H1 (cell line): ENCODE measurements at regions not wholly inside any gene's neighbourhood (a gene's known extent, or its start where the extent isn't known, plus 50 kb on each side); places are given as distances from the start of the nearest gene placed in this dataset.

Source experiments
- CTCF ChIP-seq, 3 experiments: IDR thresholded peaks; 1 replicate in 2 of 3; 2 replicates in 1 of 3; pipeline versions ENCODE4 v1.5.1 to v1.6.1; 2011; ENCODE audit warnings: low read length in 3 of 3, mild to moderate bottlenecking in 3 of 3, inconsistent platforms in 2 of 3, low read depth in 1 of 3, moderate library complexity in 1 of 3; ENCODE audit not compliant: insufficient read depth in 1 of 3; ENCODE audit errors: control extremely low read depth in 1 of 3
- POLR2AphosphoS5 ChIP-seq: IDR thresholded peaks from 2 replicates; pipeline ENCODE4 v1.6.1; 2011; ENCODE audit warnings: low read depth, low read length
- RAD21 ChIP-seq, 2 experiments: IDR thresholded peaks in 1 of 2; conservative IDR thresholded peaks in 1 of 2; 2 replicates each; pipeline ENCODE4 v1.6.1; 2011; ENCODE audit warnings: low read depth in 2 of 2, low read length in 2 of 2, improper control_type of control experiment in 1 of 2, inconsistent platforms in 1 of 2, mild to moderate bottlenecking in 1 of 2, moderate library complexity in 1 of 2
- TEAD4 ChIP-seq: IDR thresholded peaks from 2 replicates; pipeline ENCODE4 v1.6.1; 2012; ENCODE audit warnings: low read depth, low read length, inconsistent platforms, mixed read lengths
- ZNF274 ChIP-seq: IDR thresholded peaks from 2 replicates; pipeline ENCODE4 v1.7.0; 2012; ENCODE audit warnings: low read length, borderline replicate concordance; ENCODE audit errors: extremely low read depth
- TF ChIP-seq, protein P1 (sequence below): IDR thresholded peaks from 2 replicates; pipeline ENCODE4 v1.6.1; 2011; ENCODE audit warnings: low read length, improper control_type of control experiment

DNA sequence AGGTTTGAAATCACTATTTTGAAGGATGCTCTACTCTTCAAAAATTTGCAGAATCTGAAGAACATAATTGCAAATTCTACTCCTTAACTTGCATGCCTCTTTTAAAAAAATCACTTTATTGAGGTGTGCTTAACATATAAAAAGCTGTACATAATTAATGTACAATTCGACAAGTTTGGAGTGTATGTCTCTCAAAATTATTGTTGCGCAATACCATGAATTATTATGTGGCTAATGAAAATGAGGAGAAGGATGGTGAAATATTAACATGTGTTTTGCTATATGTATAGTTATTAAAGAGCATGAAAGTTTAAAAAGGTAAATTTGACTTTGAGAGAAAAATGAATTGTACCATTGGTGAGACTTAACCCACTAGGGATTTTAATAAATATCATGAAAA is 187.2 kb upstream of the MALRD1 start:
- TF ChIP-seq CTCF (IDR thresholded peaks at IDR 0.05; ENCODE audit: control extremely low read depth in 1 of 3, insufficient read depth in 1 of 3, low read depth in 1 of 3, low read length in 3 of 3) (no peak), RAD21 (IDR thresholded peaks at IDR 0.05 in 1 of 2, conservative IDR thresholded peaks at IDR 0.05 in 1 of 2; ENCODE audit: low read depth in 2 of 2, low read length in 2 of 2) (no peak), TEAD4 (no peak), POLR2AphosphoS5 (no peak), ZNF274 (no peak)
- TF ChIP-seq, protein P1, sequence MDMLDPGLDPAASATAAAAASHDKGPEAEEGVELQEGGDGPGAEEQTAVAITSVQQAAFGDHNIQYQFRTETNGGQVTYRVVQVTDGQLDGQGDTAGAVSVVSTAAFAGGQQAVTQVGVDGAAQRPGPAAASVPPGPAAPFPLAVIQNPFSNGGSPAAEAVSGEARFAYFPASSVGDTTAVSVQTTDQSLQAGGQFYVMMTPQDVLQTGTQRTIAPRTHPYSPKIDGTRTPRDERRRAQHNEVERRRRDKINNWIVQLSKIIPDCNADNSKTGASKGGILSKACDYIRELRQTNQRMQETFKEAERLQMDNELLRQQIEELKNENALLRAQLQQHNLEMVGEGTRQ = no peak
